ENCODE measurements at regions not wholly inside any gene's neighbourhood (a gene's known extent, or its start where the extent isn't known, plus 50 kb on each side); places are given as distances from the start of the nearest gene placed in this dataset.
"Not testable (repeated sequence)": the region's sequence is repeated elsewhere in the genome, so short reads cannot be mapped to it uniquely, and the experiment has no call there.

DNA sequence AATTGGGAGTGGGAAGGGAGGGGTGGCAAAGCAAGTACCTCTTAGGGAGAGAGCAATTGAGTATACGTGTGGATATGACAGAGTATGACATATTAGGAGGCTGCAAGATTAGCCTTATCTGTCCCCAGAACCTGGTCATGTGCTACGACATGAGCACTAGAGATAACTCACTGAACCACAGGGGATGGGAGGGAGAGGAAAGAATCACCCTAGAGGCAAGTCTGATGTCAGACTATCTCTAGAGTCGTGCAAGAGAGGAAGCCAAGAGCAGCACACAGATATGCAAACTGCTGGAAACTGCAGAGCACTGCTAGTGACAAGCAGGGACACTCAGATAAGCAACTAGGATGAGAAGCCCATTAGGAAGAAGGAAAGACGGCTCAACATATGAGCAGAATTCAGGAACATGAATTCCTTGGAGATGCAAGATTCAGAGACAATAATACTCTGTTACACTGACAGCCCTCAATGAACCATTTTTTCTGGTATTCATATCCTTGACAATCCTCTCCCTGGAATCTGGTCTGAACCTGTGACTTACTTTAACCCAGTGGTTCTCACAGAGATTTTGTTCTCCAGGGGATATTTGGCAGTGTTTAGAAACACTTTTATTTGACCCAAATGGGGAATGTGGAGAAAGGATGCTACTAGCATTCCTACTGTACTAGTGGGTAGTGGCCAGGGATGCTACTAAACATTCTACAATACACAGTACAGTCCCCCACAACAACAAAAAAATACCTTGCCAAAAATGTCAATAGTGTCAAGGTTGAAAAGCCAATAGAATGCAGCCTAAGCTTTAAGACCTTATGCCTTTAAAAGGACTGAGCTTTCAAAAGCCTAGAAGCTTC lies 84.0 kb upstream of the BMP2K start:
- no peak for DNase-seq (ENCODE audit: low read depth, low spot score)

DNA sequence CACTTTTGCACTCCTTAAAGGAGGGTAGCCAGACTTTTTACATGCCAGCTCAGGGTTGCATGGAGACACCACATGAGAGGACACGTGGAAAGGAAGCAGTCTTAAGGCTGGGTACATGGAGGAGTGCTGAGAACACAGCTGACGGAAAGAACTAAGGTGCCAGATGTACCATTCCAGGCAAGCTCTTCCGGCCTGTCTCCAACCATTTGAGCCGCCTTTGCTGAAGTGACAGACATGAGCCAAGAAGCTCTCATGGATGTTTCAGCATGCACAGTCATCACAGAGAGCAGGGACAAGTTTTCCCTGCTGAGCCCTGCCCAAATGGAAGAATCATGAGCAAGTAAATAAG lies 83.4 kb upstream of the BMP2K start:
- DNase-seq (ENCODE audit: low read depth, low spot score), result no peak

GRCh38 chr4:78693777-78694456 lies 82.2 kb upstream of the BMP2K start:
- no peak for DNase-seq (ENCODE audit: low read depth, low spot score)

GRCh38 chr4:78694457-78694787 lies 81.7 kb upstream of the BMP2K start:
- no peak for DNase-seq (ENCODE audit: low read depth, low spot score)

GRCh38 chr4:78695910-78696309 lies 80.2 kb upstream of the BMP2K start:
- no peak for DNase-seq (ENCODE audit: low read depth, low spot score)

GRCh38 chr4:78703079-78703478 lies 73.1 kb upstream of the BMP2K start:
- no peak for DNase-seq (ENCODE audit: low read depth, low spot score)

DNA sequence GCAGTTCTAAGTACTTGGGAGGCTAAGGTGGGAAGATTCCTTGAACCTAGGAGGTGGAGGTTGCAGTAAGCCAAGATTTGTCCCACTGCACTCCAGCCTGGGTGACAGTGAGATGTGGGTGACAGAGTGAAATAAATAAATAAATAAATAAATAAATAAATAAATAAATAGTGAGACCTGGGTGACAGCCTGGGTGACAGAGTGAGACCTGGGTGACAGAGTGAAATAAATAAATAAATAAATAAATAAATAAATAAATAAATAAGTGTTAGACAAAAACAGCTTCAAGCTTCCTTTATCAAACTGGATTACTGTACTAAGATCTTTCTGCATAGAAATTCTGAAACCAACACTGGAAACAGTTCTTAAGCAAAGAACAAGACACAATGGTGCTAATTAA lies 71.8 kb upstream of the BMP2K start:
- DNase-seq (ENCODE audit: low read depth, low spot score), result no peak

DNA sequence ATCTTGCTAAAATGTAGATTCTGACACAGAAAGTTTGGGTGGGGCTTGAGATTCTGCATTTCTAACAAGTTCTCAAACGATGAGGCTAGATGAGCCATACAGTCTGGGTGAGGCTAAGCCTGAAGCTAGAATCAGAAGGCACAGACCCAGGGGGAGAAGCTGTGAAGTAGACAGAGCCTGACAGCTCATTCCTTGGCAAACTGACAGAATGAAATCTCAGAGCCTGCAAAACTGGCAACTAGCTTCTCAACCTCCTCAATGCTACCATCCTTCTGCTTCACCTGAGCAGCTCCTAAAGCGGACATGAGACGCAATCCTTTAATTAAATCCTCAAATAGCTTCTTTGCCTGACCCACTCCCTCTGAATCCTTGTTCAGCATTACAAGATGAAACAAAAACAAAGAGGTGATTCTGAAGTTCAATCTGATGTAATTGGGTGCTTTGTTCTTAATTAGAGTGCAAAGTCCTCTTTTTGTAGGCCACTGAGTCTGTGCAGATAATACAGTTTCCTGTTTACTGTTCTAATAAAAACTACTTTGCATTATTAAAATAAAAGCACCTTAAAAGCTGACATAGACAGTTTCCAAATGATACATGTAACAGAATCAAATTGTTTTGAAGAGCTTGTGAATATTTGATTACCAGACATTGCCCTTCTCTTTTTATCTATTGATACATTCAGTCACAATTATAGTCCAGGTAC lies 71.0 kb upstream of the BMP2K start:
- DNase-seq (ENCODE audit: low read depth, low spot score), result peak; percentile 63

- DNase-seq (ENCODE audit: low read depth, low spot score), result peak; percentile 24
Observed at GRCh38 chr4:78706302-78706701, 69.8 kb upstream of the BMP2K start.

DNA sequence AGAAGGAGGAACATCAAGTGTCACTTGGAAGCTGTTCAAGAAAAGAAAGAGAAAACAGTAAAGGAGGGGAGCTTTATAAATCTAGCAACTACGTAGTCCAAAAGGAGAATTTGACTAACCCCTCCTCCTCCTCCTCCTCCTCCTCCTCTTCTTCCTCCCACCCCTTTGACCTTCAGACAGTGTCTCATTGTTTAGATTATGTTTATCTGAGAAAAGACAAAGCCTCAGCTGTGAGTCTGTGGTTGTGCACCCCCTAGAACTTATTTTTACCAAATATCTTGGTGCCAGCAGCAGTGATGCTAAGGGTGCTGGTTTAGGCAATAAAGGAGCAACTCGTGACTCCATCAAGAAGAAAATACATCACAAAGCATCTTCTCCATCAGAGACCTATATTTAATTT lies 68.9 kb upstream of the BMP2K start:
- no peak for DNase-seq (ENCODE audit: low read depth, low spot score)

DNA sequence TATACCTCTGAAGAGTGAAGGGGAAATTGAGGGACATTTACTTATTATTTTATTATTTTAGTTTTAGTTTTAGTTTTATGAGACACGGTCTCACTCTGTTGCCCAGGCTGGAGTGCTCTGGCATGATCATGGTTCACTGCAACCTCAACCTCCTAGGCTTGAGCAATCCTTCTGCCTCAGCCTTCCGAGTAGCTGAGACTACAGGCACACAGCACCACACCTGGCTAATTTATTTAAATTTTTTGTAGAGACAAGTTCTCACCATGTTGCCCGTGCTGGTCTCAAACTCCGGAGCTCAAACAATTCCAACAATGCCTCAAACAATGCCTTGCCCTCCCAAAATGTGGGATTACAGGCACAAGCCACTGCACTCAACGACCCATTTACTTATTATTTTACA lies 68.4 kb upstream of the BMP2K start:
- no peak for DNase-seq (ENCODE audit: low read depth, low spot score)

- peak; percentile 33 for DNase-seq (ENCODE audit: low read depth, low spot score)
Observed at GRCh38 chr4:78710536-78710935, 65.6 kb upstream of the BMP2K start.

GRCh38 chr4:78711676-78712075 lies 64.5 kb upstream of the BMP2K start:
- no peak for DNase-seq (ENCODE audit: low read depth, low spot score)

DNA sequence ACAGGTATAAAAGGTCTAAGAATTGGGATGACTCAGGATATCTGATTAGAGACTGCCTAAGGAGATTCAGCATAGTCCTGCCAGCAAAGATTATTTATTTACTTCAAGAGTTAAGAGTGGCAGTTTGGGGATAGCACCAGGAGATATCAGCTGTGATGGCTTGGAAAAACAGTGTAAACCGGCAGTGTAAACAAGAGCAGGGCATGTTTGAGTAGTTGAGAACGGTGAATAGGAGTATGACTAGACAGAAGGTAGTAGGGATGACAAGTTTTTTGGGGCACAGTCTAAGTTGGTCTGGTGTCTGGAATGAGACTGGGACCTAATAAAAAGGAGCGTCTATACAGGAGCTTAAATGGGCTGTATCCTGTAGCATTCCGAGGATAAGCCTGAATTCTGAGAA lies 61.6 kb upstream of the BMP2K start:
- DNase-seq (ENCODE audit: low read depth, low spot score), result not testable (repeated sequence)

GRCh38 chr4:78715372-78715771 lies 60.8 kb upstream of the BMP2K start:
- DNase-seq (ENCODE audit: low read depth, low spot score), result not testable (repeated sequence)

DNA sequence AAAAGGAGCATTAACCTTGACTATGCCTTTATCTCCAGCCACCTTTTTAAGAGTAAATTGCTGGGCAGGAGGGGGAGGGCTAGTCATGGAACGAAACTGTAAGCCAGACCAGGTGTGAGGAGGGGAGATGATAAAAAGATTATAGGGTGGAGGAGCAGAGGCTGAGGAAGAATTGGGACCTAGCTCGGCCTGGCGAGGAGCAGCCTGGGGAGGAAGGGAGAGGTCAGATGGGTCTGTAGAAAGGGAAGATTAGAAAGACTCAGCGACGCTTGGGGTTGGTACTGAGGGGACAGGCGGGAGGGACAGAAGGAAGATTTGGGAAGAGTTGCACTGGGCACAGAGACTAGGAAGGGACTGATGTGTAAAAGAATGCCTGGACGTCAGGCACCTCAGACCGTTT lies 58.4 kb upstream of the BMP2K start:
- not testable (repeated sequence) for DNase-seq (ENCODE audit: low read depth, low spot score)

GRCh38 chr4:78720204-78720603 lies 55.9 kb upstream of the BMP2K start:
- no peak for DNase-seq (ENCODE audit: low read depth, low spot score)

GRCh38 chr4:78720994-78721677 lies 55.0 kb upstream of the BMP2K start:
- DNase-seq (ENCODE audit: low read depth, low spot score), result no peak

DNA sequence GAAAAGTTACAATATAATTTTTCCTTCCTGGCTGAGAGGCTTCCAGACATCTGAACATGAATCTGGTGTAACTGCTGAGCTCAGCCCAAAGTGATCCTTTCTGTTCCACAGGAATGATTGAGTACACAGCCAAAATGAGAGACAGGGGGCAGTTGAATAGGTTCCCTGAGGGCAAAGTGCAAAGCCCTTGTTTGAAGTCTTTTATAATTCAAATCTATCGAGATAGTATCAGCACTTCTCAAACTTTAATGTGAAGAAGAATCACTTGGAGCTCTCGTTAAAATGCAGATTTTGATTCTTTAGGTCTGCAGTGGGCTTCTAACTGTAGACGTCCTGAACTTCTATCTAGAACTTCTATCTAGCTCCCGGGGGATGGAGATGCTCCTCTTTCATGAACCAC lies 54.4 kb upstream of the BMP2K start:
- no peak for DNase-seq (ENCODE audit: low read depth, low spot score)

- no peak for DNase-seq (ENCODE audit: low read depth, low spot score)
Observed at GRCh38 chr4:78722320-78722719, 53.8 kb upstream of the BMP2K start.

GRCh38 chr4:78722878-78723277 lies 53.3 kb upstream of the BMP2K start:
- no peak for DNase-seq (ENCODE audit: low read depth, low spot score)

Measured in astrocyte of the hippocampus (primary cell).